ENCODE measurements at regions not wholly inside any gene's neighbourhood (a gene's known extent, or its start where the extent isn't known, plus 50 kb on each side); places are given as distances from the start of the nearest gene placed in this dataset.

- Histone ChIP-seq H3K9me3 (ENCODE audit: control insufficient read depth, insufficient read depth, low read length) (no peaks in the 10 kb centered on the region), H2AFZ (replicated peaks; ENCODE audit: low read length, poor library complexity) (no peak overlapping the region), H4K8ac (ENCODE audit: low read depth in 2 of 2, low read length in 2 of 2) (no peak overlapping the region), H3K9ac (ENCODE audit: low read depth, low read length) (no peak overlapping the region), H3K36me3 (ENCODE audit: control insufficient read depth, insufficient read depth, low read length) (no peaks in the 10 kb centered on the region), H3K9me1 (ENCODE audit: insufficient read depth, low read length) (no peaks in the 10 kb centered on the region), H4K20me1 (ENCODE audit: insufficient read depth, low read length) (no peaks in the 10 kb centered on the region), H3K23ac (ENCODE audit: low read depth, low read length) (no peak overlapping the region), H3K27ac (ENCODE audit: insufficient read depth, low read length) (no peak overlapping the region), H2BK5ac (ENCODE audit: low read depth, low read length, poor library complexity, severe bottlenecking) (no peak overlapping the region), H3K4ac (ENCODE audit: low read depth, low read length) (no peak overlapping the region), H3K4me2 (ENCODE audit: low read depth, low read length) (no peak overlapping the region), H3K27me3 (ENCODE audit: control insufficient read depth, insufficient read depth, low read length) (no peaks in the 10 kb centered on the region), H3K18ac (ENCODE audit: low read depth, low read length) (no peak overlapping the region), H3K4me1 (ENCODE audit: control insufficient read depth, insufficient read depth, low read length) (no peaks in the 10 kb centered on the region), H2BK20ac (ENCODE audit: low read depth, low read length) (no peak overlapping the region), H3K14ac (replicated peaks; ENCODE audit: low read depth, low read length) (no peak overlapping the region), H4K91ac (ENCODE audit: insufficient read depth, low read depth, low read length) (no peak overlapping the region), H2BK120ac (ENCODE audit: low read depth, low read length) (no peak overlapping the region), H3K4me3 (ENCODE audit: insufficient read depth, low read depth, low read length) (no peak overlapping the region), H3K56ac (ENCODE audit: extremely low read depth, insufficient read depth, low read length) (no peak overlapping the region), H2BK15ac (ENCODE audit: low read depth, low read length) (no peak overlapping the region), H3K79me1 (ENCODE audit: low read depth in 1 of 2, low read length in 2 of 2) (no peaks in the 10 kb centered on the region), H2AK9ac (replicated peaks; ENCODE audit: low read depth, low read length, poor library complexity) (no peak overlapping the region), H2AK5ac (ENCODE audit: low read depth, low read length) (no peak overlapping the region), H4K5ac (ENCODE audit: low read depth, low read length) (no peak overlapping the region)
- ChIA-PET POLR2A (ENCODE audit: unreplicated experiment) (no interaction called here), CTCF (no interaction called here)
- WGBS, 2 experiments (ENCODE audit: extremely low coverage in 2 of 2, insufficient read length in 1 of 2): no CpG with 5 or more reads among the region's 3 CpGs
- DNase-seq (no peak), ATAC-seq (ENCODE audit: low read depth) (no peak)
- dilution Hi-C loops (cut with HindIII; ENCODE audit: low sequenced_read_pairs, unreplicated experiment): no loop called here
- intact Hi-C loops (cut with micrococcal nuclease): no loop called here
- in situ Hi-C loops (cut with MboI; ENCODE audit: low sequenced_read_pairs): no loop called here
- TF ChIP-seq MXI1 (IDR thresholded peaks at IDR 0.05; ENCODE audit: borderline replicate concordance, low read depth, low read length): no peak
- TF ChIP-seq FOS (IDR thresholded peaks at IDR 0.05; ENCODE audit: low read depth, low read length): no peak
- no peak for TF ChIP-seq CHD1 (IDR thresholded peaks at IDR 0.05; ENCODE audit: low read depth, low read length)
- no peak for TF ChIP-seq USF2 (IDR thresholded peaks at IDR 0.05; ENCODE audit: low read depth, low read length)
- TF ChIP-seq RAD21 (IDR thresholded peaks at IDR 0.05; ENCODE audit: low read length): no peak
- TF ChIP-seq RFX5 (IDR thresholded peaks at IDR 0.05; ENCODE audit: low read depth, low read length): no peak
- TF ChIP-seq NFE2L2 (IDR thresholded peaks at IDR 0.05; ENCODE audit: low read depth, low read length): no peak
- TF ChIP-seq MAFK (IDR thresholded peaks at IDR 0.05; ENCODE audit: low read depth, low read length): no peak
- no TSS peak for BruUV-seq (replicated peaks)
These were observed 214.9 kb upstream of the HDDC2 start for GRCh38 chr6:125516644-125517043.
